ENCODE measurements at regions not wholly inside any gene's neighbourhood (a gene's known extent, or its start where the extent isn't known, plus 50 kb on each side); places are given as distances from the start of the nearest gene placed in this dataset.
"Not testable (repeated sequence)": the region's sequence is repeated elsewhere in the genome, so short reads cannot be mapped to it uniquely, and the experiment has no call there.

DNA sequence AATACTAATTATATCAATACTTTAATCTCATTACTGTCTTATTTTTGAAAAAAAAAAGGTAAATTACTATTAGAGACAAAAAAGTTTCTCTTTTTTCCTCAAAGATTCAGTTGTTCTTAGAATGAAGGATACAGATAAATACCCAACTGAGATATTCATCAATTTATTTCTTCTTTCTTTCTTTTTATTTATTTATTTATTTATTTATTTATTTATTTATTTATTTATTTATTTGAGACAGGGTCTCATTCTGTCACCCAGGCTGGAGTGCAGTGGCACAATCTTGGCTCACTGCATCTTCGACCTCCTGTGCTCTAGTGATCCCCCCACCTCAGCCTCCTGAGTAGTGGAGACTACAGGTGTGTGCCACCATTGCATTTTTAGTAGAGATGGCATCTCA lies 1098.6 kb downstream of the GATA3 start:
- not testable (repeated sequence) for TF ChIP-seq BACH2 (CRISPR knock-in tag; IDR thresholded peaks at IDR 0.05; ENCODE audit: borderline replicate concordance); ZFP3 (CRISPR knock-in tag; IDR thresholded peaks at IDR 0.05); ZNF8 (CRISPR knock-in tag; IDR thresholded peaks at IDR 0.05); ZFP30 (CRISPR knock-in tag; IDR thresholded peaks at IDR 0.05); SNAI2 (CRISPR knock-in tag; IDR thresholded peaks at IDR 0.05); GLIS3 (CRISPR knock-in tag; IDR thresholded peaks at IDR 0.05); TCF4 (CRISPR knock-in tag; IDR thresholded peaks at IDR 0.05; ENCODE audit: borderline replicate concordance); ISL1 (CRISPR knock-in tag; IDR thresholded peaks at IDR 0.05); ARNTL (CRISPR knock-in tag; IDR thresholded peaks at IDR 0.05; ENCODE audit: borderline replicate concordance, low read depth); ZC3H10 (CRISPR knock-in tag; IDR thresholded peaks at IDR 0.05); RARB (CRISPR knock-in tag; IDR thresholded peaks at IDR 0.05)
- TF ChIP-seq, protein P1, sequence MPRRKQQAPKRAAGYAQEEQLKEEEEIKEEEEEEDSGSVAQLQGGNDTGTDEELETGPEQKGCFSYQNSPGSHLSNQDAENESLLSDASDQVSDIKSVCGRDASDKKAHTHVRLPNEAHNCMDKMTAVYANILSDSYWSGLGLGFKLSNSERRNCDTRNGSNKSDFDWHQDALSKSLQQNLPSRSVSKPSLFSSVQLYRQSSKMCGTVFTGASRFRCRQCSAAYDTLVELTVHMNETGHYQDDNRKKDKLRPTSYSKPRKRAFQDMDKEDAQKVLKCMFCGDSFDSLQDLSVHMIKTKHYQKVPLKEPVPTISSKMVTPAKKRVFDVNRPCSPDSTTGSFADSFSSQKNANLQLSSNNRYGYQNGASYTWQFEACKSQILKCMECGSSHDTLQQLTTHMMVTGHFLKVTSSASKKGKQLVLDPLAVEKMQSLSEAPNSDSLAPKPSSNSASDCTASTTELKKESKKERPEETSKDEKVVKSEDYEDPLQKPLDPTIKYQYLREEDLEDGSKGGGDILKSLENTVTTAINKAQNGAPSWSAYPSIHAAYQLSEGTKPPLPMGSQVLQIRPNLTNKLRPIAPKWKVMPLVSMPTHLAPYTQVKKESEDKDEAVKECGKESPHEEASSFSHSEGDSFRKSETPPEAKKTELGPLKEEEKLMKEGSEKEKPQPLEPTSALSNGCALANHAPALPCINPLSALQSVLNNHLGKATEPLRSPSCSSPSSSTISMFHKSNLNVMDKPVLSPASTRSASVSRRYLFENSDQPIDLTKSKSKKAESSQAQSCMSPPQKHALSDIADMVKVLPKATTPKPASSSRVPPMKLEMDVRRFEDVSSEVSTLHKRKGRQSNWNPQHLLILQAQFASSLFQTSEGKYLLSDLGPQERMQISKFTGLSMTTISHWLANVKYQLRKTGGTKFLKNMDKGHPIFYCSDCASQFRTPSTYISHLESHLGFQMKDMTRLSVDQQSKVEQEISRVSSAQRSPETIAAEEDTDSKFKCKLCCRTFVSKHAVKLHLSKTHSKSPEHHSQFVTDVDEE (CRISPR knock-in tag; IDR thresholded peaks at IDR 0.05) = not testable (repeated sequence)
- TF ChIP-seq, protein P2, sequence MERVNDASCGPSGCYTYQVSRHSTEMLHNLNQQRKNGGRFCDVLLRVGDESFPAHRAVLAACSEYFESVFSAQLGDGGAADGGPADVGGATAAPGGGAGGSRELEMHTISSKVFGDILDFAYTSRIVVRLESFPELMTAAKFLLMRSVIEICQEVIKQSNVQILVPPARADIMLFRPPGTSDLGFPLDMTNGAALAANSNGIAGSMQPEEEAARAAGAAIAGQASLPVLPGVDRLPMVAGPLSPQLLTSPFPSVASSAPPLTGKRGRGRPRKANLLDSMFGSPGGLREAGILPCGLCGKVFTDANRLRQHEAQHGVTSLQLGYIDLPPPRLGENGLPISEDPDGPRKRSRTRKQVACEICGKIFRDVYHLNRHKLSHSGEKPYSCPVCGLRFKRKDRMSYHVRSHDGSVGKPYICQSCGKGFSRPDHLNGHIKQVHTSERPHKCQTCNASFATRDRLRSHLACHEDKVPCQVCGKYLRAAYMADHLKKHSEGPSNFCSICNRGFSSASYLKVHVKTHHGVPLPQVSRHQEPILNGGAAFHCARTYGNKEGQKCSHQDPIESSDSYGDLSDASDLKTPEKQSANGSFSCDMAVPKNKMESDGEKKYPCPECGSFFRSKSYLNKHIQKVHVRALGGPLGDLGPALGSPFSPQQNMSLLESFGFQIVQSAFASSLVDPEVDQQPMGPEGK (CRISPR knock-in tag; IDR thresholded peaks at IDR 0.05; ENCODE audit: borderline replicate concordance) = not testable (repeated sequence)
- TF ChIP-seq, protein P3, sequence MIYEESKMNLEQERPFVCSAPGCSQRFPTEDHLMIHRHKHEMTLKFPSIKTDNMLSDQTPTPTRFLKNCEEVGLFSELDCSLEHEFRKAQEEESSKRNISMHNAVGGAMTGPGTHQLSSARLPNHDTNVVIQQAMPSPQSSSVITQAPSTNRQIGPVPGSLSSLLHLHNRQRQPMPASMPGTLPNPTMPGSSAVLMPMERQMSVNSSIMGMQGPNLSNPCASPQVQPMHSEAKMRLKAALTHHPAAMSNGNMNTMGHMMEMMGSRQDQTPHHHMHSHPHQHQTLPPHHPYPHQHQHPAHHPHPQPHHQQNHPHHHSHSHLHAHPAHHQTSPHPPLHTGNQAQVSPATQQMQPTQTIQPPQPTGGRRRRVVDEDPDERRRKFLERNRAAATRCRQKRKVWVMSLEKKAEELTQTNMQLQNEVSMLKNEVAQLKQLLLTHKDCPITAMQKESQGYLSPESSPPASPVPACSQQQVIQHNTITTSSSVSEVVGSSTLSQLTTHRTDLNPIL (CRISPR knock-in tag; IDR thresholded peaks at IDR 0.05; ENCODE audit: low read depth) = not testable (repeated sequence)
